ENCODE measurements at regions not wholly inside any gene's neighbourhood (a gene's known extent, or its start where the extent isn't known, plus 50 kb on each side); places are given as distances from the start of the nearest gene placed in this dataset.
A peak's percentile ranks its signal among the peaks of the same experiment; 100 is the strongest.
"Not testable (repeated sequence)": the region's sequence is repeated elsewhere in the genome, so short reads cannot be mapped to it uniquely, and the experiment has no call there.

DNA sequence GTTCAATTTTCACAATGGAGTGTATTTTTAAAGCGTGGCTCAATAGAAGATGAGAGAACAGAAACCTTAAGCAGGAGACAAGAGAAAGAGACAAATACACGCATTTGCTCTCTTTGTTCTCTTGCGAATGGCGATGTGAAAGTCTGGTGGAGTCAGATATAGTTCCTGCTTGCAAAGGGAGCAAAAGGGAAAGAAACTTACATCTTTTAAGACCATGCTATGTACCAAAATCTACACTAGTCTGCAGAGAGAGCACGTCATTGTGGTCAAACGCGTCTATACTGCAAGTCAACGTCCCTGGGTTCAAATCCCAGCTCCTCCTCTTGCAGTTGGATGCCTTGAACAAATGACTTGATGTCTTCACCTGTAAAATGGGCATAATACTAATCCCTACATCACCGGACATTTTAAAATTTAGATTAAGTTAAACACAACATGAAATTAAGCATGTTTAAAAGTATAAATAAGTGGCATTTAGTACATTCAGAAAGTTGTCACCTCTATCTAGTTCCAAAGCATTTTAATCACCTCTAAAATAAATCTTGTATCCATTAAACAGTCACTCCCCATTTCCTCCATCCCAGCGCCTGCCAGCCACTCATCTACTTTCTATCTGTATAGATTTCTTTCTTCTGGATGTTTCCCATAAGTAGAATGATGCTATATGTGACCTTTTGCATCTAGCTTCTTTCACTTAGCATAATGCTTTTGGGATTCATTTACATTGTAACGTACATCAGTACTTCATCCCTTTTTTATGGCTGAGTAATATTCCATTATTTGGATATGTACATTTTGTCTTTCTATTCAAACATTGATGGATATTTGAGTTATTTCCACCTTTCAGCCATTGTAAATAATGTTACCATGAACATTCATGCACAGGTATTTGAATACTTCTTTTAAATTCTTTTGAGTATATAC is 406.9 kb downstream of the TMEM114 start:
- DNase-seq, result no peak

DNA sequence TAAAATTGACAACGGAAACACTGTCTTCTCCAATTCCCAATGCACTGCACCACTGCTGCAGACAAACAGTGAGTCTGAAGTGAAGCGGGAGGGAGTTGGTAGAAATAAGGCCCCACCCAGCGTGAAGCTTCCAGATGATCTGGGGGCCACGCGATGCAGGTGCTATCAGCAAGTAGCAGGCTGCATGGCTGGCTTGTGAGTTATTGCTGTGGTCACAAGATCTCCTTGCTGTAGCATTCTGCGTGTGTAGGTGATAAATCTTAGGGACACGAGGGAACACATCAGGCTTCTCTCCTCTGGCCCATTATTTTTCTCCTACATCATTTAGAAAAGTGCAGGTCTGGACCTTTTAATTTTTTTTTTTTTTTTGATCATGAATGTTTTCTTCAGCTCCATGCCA is 407.6 kb downstream of the TMEM114 start:
- no peak for DNase-seq

DNA sequence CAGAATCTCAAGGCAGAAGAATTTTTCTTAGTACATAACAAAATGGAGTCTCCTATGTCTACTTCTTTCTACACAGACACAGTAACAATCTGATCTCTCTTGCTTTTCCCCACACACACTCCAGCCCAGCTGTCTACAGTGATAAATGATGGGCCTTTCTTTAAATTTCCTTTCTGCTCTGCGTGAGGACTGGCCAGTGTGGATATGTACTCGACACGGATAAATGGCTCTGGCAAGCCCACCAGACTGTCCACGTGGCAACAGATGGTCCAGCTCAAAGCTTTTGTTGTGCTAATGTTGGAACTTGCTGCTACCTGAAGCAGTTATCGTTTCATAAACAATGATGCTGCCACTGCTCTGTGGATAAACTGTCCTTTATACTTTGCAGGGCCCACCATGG is 410.7 kb downstream of the TMEM114 start:
- no peak for DNase-seq

DNA sequence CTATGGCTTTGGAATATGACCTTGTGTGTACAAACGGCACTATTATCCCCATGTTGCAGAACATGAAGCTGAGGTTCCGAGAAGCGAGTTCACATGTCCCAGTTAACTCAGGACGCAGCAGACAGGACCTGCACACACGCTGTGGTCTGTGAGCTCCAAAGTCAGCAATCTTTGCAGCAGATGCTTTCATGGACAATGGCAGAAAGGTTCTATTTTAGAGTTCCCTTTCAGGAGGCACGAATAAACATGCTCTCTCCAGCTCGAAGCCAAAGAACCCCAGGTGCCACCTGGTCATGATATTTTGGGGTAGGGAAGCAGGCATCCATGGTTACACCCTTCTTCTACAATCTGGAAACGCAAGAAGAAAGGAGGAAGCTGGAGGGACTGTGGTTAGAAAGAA is 412.0 kb downstream of the TMEM114 start:
- DNase-seq, result no peak

DNA sequence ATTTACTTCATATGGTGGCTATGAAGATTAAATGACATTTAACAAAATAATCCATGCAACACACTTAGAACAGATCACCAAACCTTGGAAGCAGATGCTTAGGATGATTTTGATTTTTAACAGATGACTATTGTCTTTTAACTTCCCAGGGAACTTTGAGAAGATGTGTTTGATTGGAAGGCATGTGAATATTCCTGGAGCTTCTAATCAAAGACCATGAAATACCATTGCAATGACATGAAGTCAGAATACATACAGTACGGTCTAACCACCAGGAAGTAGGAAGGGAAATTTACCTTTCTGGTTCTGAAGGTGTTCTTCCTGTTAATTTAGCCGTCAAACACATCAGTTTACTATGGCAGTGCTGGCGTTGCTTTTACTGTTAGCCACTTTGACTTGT is 414.9 kb downstream of the TMEM114 start:
- no peak for DNase-seq

DNA sequence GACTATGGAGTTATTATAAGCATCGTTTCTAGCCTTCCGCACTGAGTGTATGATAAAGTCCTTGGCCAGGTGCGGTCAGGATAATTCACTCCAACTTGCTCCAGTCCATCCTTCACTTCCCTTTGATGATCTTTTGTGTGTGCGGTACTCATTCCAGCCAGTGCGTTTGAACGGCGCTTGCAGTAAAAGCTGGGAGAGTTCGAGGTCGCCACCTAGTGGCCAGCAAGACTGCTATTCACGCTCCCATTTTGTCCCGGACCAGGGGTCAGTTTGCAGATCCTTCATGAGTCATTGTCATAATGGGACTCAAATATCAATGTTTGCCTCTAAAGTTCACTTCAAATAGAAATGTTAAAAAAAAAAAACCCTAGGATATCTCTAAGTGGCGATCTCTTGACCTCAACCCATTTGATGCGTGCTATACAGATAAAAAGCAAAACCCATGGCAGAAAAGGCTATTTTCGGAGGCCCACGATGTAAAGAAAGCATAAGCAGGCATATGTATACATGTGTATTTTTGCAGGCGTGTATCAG is 417.1 kb downstream of the TMEM114 start:
- DNase-seq, result peak in 1 of 5 donors; percentile 19

DNA sequence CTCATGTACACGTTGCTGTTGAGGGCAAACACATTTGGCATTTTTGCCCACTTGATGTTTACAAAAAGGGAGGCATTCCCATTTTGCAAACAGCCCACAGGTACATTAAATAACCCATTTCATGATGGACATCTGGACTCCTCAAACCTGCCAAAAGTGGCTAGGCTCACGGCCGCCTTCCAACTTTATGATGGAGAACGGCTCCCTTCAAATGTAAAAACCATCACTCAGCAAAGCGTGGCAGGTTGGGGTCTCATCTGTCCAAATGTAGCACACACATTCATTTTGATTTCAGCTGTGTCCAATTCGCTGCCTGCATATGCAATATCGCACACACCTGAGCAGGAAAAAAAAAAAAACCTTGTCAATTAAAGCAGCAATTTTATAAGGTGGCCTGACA is 417.8 kb downstream of the TMEM114 start:
- DNase-seq, result no peak

DNA sequence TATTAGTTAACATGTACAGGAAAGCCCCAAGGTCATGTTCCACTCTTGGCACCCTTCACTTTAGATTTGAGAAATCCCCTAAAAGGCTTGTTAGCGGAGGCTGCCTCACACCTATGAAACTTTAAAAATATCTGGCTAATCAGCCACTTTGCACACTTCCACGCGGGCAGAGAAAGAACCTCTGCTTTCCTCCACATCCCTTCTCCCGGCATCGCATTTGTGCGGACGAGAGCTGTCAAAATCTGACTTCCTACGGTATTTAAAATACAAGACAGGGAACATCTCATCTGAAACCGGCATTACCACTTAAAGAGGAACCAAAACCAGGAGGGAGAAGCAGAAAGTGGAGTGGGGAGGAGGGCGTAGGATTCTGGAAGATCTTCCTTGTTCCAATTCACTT is 422.3 kb downstream of the TMEM114 start:
- DNase-seq, result no peak

DNA sequence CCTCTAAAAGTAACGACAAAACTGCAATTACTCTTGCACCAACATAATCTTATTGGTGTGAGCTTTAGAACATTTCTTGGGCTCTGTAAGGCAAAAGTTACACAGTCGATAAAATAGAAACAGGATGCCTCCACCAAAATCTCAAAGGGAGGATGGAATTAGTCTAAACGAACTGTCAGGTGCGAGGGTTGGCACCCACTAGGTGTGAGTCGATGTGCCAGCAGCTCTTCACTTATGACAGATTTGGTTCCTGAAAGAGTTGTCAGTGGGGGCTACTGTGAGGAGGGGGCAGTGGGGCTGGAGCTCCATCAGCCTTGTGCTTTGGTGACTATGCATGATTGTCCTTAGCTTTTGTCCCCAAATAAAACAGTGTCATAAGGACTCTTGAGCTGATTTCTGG is 422.9 kb downstream of the TMEM114 start:
- DNase-seq, result no peak

DNA sequence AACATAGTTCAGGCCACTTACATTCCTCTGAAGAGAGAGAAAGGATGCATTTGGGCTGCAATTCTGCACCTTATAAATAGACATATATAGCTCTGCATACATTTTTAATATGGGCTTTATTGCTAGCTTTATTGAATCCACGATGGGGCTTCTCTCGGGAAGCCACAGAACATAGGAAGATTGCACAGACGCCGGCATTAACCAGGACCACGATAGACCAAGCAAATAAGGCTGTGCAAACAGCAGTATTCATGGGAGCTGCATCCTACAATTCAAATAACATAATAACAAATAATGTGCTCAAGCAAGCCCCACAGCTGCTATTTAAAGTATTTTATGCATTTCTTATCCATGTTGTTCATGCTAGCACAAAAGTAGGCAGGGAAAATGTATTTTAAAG is 432.3 kb downstream of the TMEM114 start:
- no peak for DNase-seq

DNA sequence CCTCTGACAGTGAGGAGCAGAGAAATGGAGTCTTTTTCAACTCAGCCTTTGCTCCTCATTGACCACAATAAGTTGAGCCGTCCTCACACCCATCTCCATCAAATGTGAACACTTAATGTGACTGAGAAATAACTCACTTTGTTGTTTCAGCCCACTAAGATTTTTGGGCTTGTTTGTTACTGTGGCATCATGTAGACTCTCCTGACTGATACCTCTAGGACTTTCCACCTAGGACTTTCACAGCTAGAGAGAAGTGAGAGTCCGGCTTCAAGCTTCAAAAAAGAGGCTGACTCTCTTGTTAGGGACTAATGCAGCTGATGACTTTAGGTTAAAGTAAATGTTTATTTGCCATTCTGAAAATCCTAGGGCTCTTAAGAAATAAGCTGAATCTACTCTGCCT is 435.0 kb downstream of the TMEM114 start:
- DNase-seq, result no peak

DNA sequence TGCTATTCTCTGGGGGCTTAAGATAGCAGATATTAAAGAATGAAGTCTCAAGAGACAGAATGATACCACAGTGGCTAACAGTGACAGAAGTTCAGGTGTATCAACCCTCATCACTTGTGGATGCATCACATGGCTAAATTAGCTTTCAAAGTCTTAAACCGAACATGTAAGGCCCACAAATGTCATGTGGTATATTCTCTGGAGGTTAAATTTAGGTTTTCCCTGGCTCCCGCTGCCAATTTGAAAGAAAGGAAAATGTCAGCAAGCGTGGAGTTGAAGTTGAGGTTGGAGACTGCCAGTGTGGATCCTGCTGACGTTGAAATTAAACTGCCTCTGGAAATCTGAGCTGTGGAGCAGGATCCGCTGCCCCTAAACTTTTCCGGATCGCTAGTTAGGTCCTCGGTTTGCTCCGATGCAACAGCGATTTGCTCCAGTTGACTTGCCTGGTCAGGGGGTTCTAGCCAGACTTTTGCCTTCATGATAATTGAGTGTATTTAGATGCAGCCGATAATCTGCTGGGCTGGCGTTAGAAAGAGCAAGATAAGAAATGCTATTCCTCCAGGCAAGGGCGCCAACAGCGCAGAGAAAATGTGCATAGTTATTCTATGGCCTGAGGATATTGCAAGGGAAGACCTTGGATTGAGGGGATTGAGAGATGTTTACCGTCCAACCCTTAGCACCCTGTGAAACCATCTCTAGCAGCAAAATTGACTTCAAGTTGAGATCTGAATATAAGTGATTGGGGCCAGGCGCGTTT is 443.9 kb downstream of the TMEM114 start:
- no peak for DNase-seq

DNA sequence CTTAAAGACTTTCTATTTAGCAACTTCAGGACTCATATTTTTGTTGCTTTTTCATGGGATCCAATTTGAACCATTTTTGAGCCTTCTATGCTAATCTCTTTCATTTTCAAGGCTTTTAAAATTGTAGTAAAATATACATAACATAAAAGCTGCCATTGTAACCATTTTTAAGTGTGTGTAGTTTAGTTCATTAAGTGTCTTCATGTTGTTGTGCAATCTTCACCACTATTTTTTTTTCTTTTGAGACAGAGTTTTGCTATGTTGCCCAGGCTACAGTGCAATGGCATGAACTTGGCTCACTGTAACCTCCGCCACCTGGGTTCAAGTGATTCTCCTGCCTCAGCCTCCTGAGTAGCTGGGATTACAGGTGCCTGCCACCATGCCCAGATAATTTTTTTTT is 451.6 kb downstream of the TMEM114 start:
- DNase-seq, result no peak

DNA sequence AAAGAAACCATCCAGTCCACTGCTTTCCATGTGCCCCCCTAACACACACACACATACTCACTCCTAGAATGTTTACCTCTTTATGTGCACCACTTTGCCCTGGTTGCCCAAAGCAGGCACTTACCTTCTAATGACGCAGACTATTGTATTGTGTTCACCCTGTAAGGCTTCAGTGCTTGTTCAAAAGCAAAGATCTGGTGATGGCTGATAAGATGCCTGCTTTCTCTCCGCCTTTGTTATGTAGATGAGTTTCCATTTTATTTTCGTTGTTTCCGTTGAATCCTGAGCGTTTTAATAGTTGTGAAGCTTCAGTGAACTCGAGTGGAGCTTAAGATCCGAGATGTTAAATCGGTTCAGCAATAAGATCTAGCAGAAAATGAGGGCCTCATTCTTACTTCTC is 452.7 kb downstream of the TMEM114 start:
- no peak for DNase-seq

DNA sequence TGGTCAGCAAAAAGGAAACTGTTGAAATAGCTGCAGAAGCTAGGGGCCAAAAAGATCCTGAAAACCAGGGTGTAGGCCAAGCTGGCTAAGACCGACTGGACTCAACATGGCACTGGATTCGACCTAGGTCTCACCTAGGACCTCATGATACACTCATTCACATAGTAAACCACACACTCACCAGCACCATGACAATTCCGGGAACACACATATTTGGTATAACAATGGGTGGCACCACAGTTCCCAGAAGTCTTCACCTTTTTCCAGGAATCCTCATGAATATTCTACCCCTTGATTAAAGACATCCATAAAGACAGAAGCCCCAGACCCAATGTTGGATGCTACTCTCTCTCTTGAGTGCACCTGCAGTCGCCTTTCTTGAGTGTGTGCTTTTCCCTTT is 460.1 kb downstream of the TMEM114 start:
- DNase-seq, result no peak

DNA sequence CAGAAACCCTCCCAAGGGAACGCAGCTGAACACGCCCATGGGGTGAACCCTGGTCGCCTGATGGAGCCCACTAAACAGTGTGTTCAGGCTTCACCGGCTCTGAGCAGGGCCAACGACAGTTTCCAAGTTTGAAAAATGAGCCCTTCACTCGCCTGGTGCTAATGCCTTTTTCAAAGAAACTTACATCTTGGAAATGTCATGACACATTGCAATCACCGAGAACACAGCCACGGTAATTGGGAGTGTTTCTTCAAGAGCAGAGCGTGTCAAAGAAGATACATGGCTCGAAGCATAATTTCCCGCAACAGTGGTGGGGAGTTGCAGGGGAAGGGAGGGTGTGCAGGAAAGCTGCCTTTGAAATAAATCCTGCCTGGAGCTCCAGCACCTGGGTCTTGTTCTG is 463.2 kb downstream of the TMEM114 start:
- DNase-seq, result no peak

DNA sequence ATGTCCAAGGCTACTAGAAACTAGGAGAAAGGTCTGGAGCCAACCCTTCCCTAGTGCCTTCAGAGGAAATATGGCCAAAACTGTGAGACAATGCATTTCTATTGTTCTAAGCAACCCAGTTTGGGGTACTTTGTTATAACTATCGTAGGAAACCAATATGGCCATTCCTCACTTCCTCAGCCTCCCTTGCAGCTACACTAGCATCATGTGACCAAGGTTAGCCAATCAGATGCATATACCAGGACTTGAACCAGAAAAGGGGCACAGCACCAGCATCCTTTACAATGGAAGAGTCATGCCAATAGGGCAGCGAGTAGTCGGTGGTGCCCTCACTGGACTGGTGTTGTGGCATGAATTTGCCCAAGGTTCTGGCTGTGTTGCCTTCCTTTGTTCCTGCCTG is 464.0 kb downstream of the TMEM114 start:
- no peak for DNase-seq

DNA sequence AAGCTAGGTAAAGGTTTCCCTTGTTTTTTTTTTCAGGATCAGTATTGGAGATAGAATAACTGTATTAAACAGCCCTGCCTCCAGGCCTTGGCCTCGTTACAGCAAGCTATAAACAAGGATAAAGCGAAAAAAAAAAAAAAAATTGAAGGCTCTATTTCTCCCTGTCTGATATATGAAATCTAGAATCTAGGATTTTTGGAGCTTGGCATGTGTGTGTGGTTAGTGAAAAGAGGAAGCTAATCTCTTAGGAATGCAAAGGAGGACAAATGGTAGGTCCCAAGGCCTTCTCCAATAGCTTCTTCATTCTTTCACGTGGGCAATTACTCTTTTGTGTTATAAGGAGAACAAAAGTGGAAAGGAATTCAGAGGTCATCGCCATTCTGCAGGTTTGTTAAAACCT is 470.3 kb downstream of the TMEM114 start:
- no peak for DNase-seq

DNA sequence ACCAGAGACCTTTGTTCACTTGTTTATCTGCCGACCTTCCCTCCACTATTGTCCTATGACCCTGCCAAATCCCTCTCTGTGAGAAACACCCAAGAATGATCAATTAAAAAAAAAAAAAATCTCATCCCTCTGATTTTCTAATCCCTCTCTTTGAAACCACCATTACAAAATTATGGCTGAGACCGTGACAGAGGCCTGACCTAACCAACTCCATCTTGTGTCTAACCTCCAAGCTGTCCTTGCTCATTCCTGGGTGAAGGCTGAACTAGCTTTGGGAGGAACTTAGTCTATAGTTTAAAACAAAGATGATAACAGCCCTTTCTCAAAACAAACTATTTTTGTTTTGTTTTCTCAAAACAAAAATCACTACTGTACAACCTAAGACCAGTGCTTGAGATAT is 474.5 kb downstream of the TMEM114 start:
- no peak for DNase-seq

DNA sequence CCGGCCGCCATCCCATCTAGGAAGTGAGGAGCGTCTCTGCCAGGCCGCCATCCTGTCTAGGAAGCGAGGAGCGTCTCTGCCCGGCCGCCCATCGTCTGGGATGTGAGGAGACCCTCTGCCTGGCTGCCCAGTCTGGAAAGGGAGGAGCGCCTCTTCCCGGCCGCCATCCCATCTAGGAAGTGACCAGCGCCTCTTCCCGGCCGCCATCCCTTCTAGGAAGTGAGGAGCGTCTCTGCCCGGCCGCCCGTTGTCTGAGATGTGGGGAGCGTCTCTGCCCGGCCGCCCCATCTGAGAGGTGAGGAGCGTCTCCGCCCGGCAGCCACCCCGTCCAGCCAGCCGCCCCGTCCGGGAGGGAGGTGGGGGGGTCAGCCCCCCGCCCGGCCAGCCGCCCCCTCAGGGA is 475.4 kb downstream of the TMEM114 start:
- not testable (repeated sequence) for DNase-seq

DNA sequence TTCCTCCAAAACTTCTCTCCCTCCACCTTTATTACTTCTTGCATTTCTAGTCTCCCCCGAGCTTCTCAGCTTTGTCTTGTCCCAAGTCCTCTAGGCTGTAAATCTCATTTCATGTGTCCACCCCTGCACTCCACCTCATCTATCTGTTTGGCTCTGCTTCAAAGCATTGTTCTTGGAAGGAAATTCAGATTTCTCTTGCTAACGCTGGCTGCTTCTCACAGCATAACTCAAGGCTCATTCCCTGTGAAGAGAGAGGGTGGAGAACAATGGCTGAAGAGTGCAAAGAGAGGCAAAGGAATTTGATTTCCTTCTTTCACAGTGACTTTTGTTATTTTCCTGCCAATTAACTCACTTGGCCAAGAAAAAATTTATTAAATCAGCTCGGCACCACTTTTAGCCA is 476.5 kb downstream of the TMEM114 start:
- no peak for DNase-seq

DNA sequence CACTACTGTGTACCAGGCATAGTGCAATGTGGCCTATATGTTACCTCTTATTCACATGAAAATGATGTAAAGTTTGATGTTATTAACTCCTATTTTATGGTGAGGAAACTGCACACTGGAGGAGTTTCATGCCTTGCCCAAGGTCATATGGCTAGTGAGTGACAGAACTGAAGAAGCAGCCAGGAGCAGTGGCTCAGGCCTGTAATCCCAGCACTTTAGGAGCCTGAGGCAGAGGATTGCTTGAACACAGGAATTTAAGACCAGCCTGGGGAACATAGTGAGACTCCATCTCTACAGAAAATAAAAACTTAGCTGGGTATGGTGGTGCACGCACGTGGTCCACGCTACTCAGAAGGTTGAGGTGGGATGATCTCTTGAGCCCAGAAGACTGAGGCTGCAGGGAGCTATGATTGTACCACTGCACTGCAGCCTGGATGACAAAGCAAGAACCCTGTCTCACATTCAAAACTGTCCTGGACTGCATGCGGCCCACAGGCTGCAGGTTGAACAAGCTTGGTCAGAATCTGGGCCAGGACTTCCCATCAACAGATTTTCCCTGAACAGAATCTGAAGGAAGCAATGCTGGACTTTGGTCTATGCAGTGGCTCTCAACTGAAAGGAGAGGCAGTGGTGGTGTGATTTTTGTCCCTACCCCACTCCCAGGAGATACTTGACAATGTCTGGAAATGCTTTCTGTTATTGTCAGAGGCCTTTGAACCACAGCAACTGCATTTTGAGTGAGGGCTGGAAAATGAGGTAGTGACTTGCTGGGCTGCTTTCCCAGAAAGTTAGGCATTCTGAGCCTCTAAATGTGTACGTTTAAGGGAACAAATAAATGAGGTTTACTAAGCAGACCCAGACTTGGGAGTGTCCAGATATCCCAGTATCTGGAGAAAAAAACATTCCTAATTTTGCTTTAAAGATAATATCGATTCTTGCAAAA is 479.5 kb downstream of the TMEM114 start:
- no peak for DNase-seq

Measured in T-helper 1 cell (primary cell).